ENCODE measurements at regions not wholly inside any gene's neighbourhood (a gene's known extent, or its start where the extent isn't known, plus 50 kb on each side); places are given as distances from the start of the nearest gene placed in this dataset.

DNA sequence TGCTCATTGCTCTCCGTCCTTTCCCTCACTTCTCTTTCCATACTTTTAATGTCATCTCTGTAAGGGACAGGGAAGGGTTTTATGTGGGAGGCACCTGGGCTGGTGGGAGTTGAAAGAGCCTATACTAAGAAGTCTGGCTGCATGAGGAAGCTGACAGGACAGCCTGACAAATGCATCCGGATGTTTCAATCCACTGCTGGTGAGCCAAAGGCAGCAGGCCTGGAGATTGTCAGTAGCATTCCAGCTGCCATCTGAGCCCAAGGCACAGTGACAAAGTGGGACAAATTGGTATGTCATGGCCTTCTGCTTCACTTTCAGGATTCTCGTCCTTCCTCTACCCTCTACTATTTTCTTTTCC lies 218.4 kb downstream of the STK31 start:
- no peak overlapping the region for H2AK5ac ChIP-seq (ENCODE audit: low read depth, low read length)
- H2AFZ ChIP-seq (ENCODE audit: low read length): no peak overlapping the region
- no peak overlapping the region for H2BK12ac ChIP-seq (ENCODE audit: low read length)
- H2BK15ac ChIP-seq (ENCODE audit: low read length): no peak overlapping the region
- H3K27ac ChIP-seq (replicated peaks; ENCODE audit: low read length): no peak overlapping the region
- no peak overlapping the region for H2BK120ac ChIP-seq (ENCODE audit: low read depth, low read length)
- WGBS, 2 donors (ENCODE audit: extremely low coverage in 2 of 2, insufficient read length in 2 of 2, insufficient replicate concordance in 1 of 2): no CpG with 5 or more reads among the region's 3 CpGs
- no peak overlapping the region for H2BK5ac ChIP-seq (ENCODE audit: low read length)
- DNase-seq (ENCODE audit: low spot score): no peak
- H3K27me3 ChIP-seq (ENCODE audit: control insufficient read depth in 3 of 3, insufficient read depth in 3 of 3, low read depth in 1 of 3, low read length in 3 of 3): no peaks in the 10 kb centered on the region
- no peak overlapping the region for H4K8ac ChIP-seq (ENCODE audit: low read depth, low read length)
- H3K79me1 ChIP-seq (ENCODE audit: low read depth, low read length): no peaks in the 10 kb centered on the region
- H3K14ac ChIP-seq (ENCODE audit: low read length): no peak overlapping the region
- H3K18ac ChIP-seq (ENCODE audit: low read length): no peak overlapping the region
- H3K9ac ChIP-seq (ENCODE audit: low read depth, low read length, poor library complexity): no peak overlapping the region
- H3K4me2 ChIP-seq (ENCODE audit: insufficient read depth, low read length, poor library complexity, severe bottlenecking): no peak overlapping the region
- H4K91ac ChIP-seq (ENCODE audit: low read depth, low read length, poor library complexity): no peak overlapping the region
- H3K4me3 ChIP-seq (ENCODE audit: low read length in 2 of 2): no peak overlapping the region
- H3K4me1 ChIP-seq (ENCODE audit: control insufficient read depth in 2 of 2, insufficient read depth in 1 of 2, low read depth in 1 of 2, low read length in 2 of 2): no peaks in the 10 kb centered on the region
- H3K4ac ChIP-seq (ENCODE audit: low read length): no peak overlapping the region
- H3K36me3 ChIP-seq (replicated peaks in 1 of 2; ENCODE audit: control insufficient read depth in 2 of 2, insufficient read depth in 2 of 2, low read length in 2 of 2): no peaks in the 10 kb centered on the region
- H3K9me3 ChIP-seq (replicated peaks in 1 of 2; ENCODE audit: control insufficient read depth in 2 of 2, insufficient read depth in 1 of 2, low read depth in 1 of 2, low read length in 2 of 2): no peaks in the 10 kb centered on the region
- H3K23ac ChIP-seq (ENCODE audit: low read depth, low read length, poor library complexity): no peak overlapping the region

DNA sequence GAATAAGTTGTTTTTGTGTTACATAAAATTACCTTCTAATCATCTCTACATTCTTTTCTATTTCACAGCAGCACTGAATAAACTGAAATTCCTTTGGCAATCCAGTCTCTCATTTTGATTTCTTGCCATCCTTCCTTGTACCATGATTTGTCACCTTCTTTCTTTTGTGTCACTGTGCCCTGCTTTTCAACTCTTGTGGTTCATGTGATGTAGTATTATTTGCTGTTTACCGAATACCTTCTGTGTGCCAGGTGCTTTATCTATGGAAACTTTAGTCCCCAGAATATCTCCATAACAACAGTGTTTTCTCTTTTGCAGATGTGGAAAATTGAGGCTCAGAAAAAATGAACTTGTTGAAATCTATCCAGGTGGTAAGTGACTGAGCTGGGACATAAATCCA lies 220.3 kb downstream of the STK31 start:
- no peak overlapping the region for H3K4me2 ChIP-seq (ENCODE audit: insufficient read depth, low read length, poor library complexity, severe bottlenecking)
- H2AK5ac ChIP-seq (ENCODE audit: low read depth, low read length): no peak overlapping the region
- no peak overlapping the region for H3K14ac ChIP-seq (ENCODE audit: low read length)
- no peak overlapping the region for H3K4ac ChIP-seq (ENCODE audit: low read length)
- H2AFZ ChIP-seq (ENCODE audit: low read length): no peak overlapping the region
- H3K36me3 ChIP-seq (replicated peaks in 1 of 2; ENCODE audit: control insufficient read depth in 2 of 2, insufficient read depth in 2 of 2, low read length in 2 of 2): no peaks in the 10 kb centered on the region
- no peak overlapping the region for H2BK5ac ChIP-seq (ENCODE audit: low read length)
- no peak overlapping the region for H2BK120ac ChIP-seq (ENCODE audit: low read depth, low read length)
- no peaks in the 10 kb centered on the region for H3K27me3 ChIP-seq (ENCODE audit: control insufficient read depth in 3 of 3, insufficient read depth in 3 of 3, low read depth in 1 of 3, low read length in 3 of 3)
- H3K18ac ChIP-seq (ENCODE audit: low read length): no peak overlapping the region
- no peaks in the 10 kb centered on the region for H3K4me1 ChIP-seq (ENCODE audit: control insufficient read depth in 2 of 2, insufficient read depth in 1 of 2, low read depth in 1 of 2, low read length in 2 of 2)
- H2BK15ac ChIP-seq (ENCODE audit: low read length): no peak overlapping the region
- no peak overlapping the region for H3K27ac ChIP-seq (replicated peaks; ENCODE audit: low read length)
- H3K23ac ChIP-seq (ENCODE audit: low read depth, low read length, poor library complexity): no peak overlapping the region
- H4K91ac ChIP-seq (ENCODE audit: low read depth, low read length, poor library complexity): no peak overlapping the region
- no peak overlapping the region for H3K4me3 ChIP-seq (ENCODE audit: low read length in 2 of 2)
- no peak overlapping the region for H4K8ac ChIP-seq (ENCODE audit: low read depth, low read length)
- DNase-seq (ENCODE audit: low spot score): no peak
- no peaks in the 10 kb centered on the region for H3K79me1 ChIP-seq (ENCODE audit: low read depth, low read length)
- no CpG with 5 or more reads among the region's 1 CpG for WGBS, 2 donors (ENCODE audit: extremely low coverage in 2 of 2, insufficient read length in 2 of 2, insufficient replicate concordance in 1 of 2)
- no peak overlapping the region for H3K9ac ChIP-seq (ENCODE audit: low read depth, low read length, poor library complexity)
- H3K9me3 ChIP-seq (replicated peaks in 1 of 2; ENCODE audit: control insufficient read depth in 2 of 2, insufficient read depth in 1 of 2, low read depth in 1 of 2, low read length in 2 of 2): no peaks in the 10 kb centered on the region
- no peak overlapping the region for H2BK12ac ChIP-seq (ENCODE audit: low read length)

GRCh38 chr7:23931633-23932032 lies 221.6 kb downstream of the STK31 start:
- H4K8ac ChIP-seq (ENCODE audit: low read depth, low read length): no peak overlapping the region
- H2BK5ac ChIP-seq (ENCODE audit: low read length): no peak overlapping the region
- H3K18ac ChIP-seq (ENCODE audit: low read length): no peak overlapping the region
- H3K4me1 ChIP-seq (ENCODE audit: control insufficient read depth in 2 of 2, insufficient read depth in 1 of 2, low read depth in 1 of 2, low read length in 2 of 2): no peaks in the 10 kb centered on the region
- H2BK12ac ChIP-seq (ENCODE audit: low read length): no peak overlapping the region
- no peak overlapping the region for H2AK5ac ChIP-seq (ENCODE audit: low read depth, low read length)
- H3K27ac ChIP-seq (replicated peaks; ENCODE audit: low read length): no peak overlapping the region
- no peak overlapping the region for H3K14ac ChIP-seq (ENCODE audit: low read length)
- no peak for DNase-seq (ENCODE audit: low spot score)
- no peak overlapping the region for H3K23ac ChIP-seq (ENCODE audit: low read depth, low read length, poor library complexity)
- no peaks in the 10 kb centered on the region for H3K36me3 ChIP-seq (replicated peaks in 1 of 2; ENCODE audit: control insufficient read depth in 2 of 2, insufficient read depth in 2 of 2, low read length in 2 of 2)
- no peak overlapping the region for H2BK120ac ChIP-seq (ENCODE audit: low read depth, low read length)
- no peaks in the 10 kb centered on the region for H3K79me1 ChIP-seq (ENCODE audit: low read depth, low read length)
- H2AFZ ChIP-seq (ENCODE audit: low read length): no peak overlapping the region
- no peak overlapping the region for H3K4me3 ChIP-seq (ENCODE audit: low read length in 2 of 2)
- no peak overlapping the region for H4K91ac ChIP-seq (ENCODE audit: low read depth, low read length, poor library complexity)
- H3K4ac ChIP-seq (ENCODE audit: low read length): no peak overlapping the region
- H3K9ac ChIP-seq (ENCODE audit: low read depth, low read length, poor library complexity): no peak overlapping the region
- no peaks in the 10 kb centered on the region for H3K9me3 ChIP-seq (replicated peaks in 1 of 2; ENCODE audit: control insufficient read depth in 2 of 2, insufficient read depth in 1 of 2, low read depth in 1 of 2, low read length in 2 of 2)
- no CpG with 5 or more reads among the region's 2 CpGs for WGBS, 2 donors (ENCODE audit: extremely low coverage in 2 of 2, insufficient read length in 2 of 2, insufficient replicate concordance in 1 of 2)
- no peak overlapping the region for H2BK15ac ChIP-seq (ENCODE audit: low read length)
- no peak overlapping the region for H3K4me2 ChIP-seq (ENCODE audit: insufficient read depth, low read length, poor library complexity, severe bottlenecking)
- no peaks in the 10 kb centered on the region for H3K27me3 ChIP-seq (ENCODE audit: control insufficient read depth in 3 of 3, insufficient read depth in 3 of 3, low read depth in 1 of 3, low read length in 3 of 3)

DNA sequence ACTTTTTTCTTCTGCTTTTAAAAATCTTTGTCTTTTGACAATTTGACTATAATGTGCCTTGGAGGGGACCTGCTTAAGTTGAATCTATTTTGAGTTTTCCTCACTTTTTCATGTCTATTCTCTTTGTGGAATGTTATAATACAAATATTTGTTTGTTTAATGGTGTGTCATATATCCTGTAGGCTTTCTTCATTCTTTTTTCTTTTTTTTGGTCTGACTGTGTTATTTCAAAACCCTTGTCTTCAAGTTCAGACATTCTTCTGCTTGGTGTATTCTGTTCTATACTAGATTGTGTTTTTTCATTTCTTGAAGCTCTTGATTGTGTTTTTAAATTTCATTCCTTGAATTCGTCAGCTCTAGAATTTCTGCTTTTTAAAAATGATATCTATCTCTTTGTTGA lies 228.2 kb downstream of the STK31 start:
- WGBS, 2 donors (ENCODE audit: extremely low coverage in 2 of 2, insufficient read length in 2 of 2, insufficient replicate concordance in 1 of 2): no CpG with 5 or more reads among the region's 1 CpG
- H4K91ac ChIP-seq (ENCODE audit: low read depth, low read length, poor library complexity): no peak overlapping the region
- no peak overlapping the region for H2AK5ac ChIP-seq (ENCODE audit: low read depth, low read length)
- no peaks in the 10 kb centered on the region for H3K79me1 ChIP-seq (ENCODE audit: low read depth, low read length)
- no peak overlapping the region for H3K14ac ChIP-seq (ENCODE audit: low read length)
- H3K4me3 ChIP-seq (ENCODE audit: low read length in 2 of 2): no peak overlapping the region
- no peaks in the 10 kb centered on the region for H3K36me3 ChIP-seq (replicated peaks in 1 of 2; ENCODE audit: control insufficient read depth in 2 of 2, insufficient read depth in 2 of 2, low read length in 2 of 2)
- no peak for DNase-seq (ENCODE audit: low spot score)
- no peak overlapping the region for H3K27ac ChIP-seq (replicated peaks; ENCODE audit: low read length)
- no peak overlapping the region for H2AFZ ChIP-seq (ENCODE audit: low read length)
- H3K9ac ChIP-seq (ENCODE audit: low read depth, low read length, poor library complexity): no peak overlapping the region
- H3K23ac ChIP-seq (ENCODE audit: low read depth, low read length, poor library complexity): no peak overlapping the region
- no peak overlapping the region for H2BK120ac ChIP-seq (ENCODE audit: low read depth, low read length)
- no peak overlapping the region for H4K8ac ChIP-seq (ENCODE audit: low read depth, low read length)
- no peak overlapping the region for H2BK15ac ChIP-seq (ENCODE audit: low read length)
- no peak overlapping the region for H2BK5ac ChIP-seq (ENCODE audit: low read length)
- no peak overlapping the region for H3K4me2 ChIP-seq (ENCODE audit: insufficient read depth, low read length, poor library complexity, severe bottlenecking)
- H3K27me3 ChIP-seq (ENCODE audit: control insufficient read depth in 3 of 3, insufficient read depth in 3 of 3, low read depth in 1 of 3, low read length in 3 of 3): no peaks in the 10 kb centered on the region
- no peaks in the 10 kb centered on the region for H3K4me1 ChIP-seq (ENCODE audit: control insufficient read depth in 2 of 2, insufficient read depth in 1 of 2, low read depth in 1 of 2, low read length in 2 of 2)
- H3K18ac ChIP-seq (ENCODE audit: low read length): no peak overlapping the region
- H3K9me3 ChIP-seq (replicated peaks in 1 of 2; ENCODE audit: control insufficient read depth in 2 of 2, insufficient read depth in 1 of 2, low read depth in 1 of 2, low read length in 2 of 2): no peaks in the 10 kb centered on the region
- no peak overlapping the region for H2BK12ac ChIP-seq (ENCODE audit: low read length)
- H3K4ac ChIP-seq (ENCODE audit: low read length): no peak overlapping the region
